GM06990 (cell line): ENCODE measurements at regions not wholly inside any gene's neighbourhood (a gene's known extent, or its start where the extent isn't known, plus 50 kb on each side); places are given as distances from the start of the nearest gene placed in this dataset.

ENCODE experiments used
- DNase-seq: peaks from one replicate; pipeline ENCODE4 v3.0.0-alpha.2; 2011; ENCODE audit not compliant: insufficient read length; ENCODE audit errors: extremely low read depth
- H3K27me3 ChIP-seq: replicated peaks from 2 replicates; pipeline ENCODE4 v1.6.0; 2011; ENCODE audit warnings: low read length; ENCODE audit not compliant: control insufficient read depth, insufficient read depth
- H3K36me3 ChIP-seq: 2 replicates; pipeline ENCODE4 v1.5.1; 2011; ENCODE audit warnings: low read length; ENCODE audit not compliant: control insufficient read depth, insufficient read depth
- H3K4me3 ChIP-seq: replicated peaks from 2 replicates; pipeline ENCODE4 v1.5.1; 2011; ENCODE audit warnings: low read depth, mild to moderate bottlenecking, control low read depth, low read length
- TF ChIP-seq, protein P1 (sequence below): IDR thresholded peaks from 2 replicates; pipeline ENCODE4 v1.5.1; 2011; ENCODE audit warnings: low read length, control low read depth, mild to moderate bottlenecking, inconsistent platforms; ENCODE audit not compliant: insufficient read depth, poor library complexity, severe bottlenecking

DNA sequence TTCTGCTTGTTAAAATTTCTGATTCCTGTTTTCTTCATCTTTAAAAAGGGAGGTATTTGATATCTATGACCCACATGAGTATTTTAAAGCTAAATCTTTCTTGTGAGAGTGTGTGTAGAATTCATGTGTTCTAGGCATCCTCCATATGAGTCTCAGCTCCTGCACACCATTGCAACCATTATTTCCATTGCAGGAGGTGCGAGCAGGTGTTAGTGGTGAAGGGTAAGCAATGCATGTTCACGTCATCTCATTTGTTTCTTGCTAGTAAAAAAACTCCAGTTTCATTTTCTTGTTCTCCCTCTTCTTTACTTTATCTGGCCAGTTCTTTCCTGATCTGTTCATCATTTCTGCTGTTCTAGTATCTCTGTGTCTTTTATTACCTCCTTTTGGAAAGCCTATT lies 100.5 kb downstream of the ADRA2A start:
- TF ChIP-seq, protein P1, sequence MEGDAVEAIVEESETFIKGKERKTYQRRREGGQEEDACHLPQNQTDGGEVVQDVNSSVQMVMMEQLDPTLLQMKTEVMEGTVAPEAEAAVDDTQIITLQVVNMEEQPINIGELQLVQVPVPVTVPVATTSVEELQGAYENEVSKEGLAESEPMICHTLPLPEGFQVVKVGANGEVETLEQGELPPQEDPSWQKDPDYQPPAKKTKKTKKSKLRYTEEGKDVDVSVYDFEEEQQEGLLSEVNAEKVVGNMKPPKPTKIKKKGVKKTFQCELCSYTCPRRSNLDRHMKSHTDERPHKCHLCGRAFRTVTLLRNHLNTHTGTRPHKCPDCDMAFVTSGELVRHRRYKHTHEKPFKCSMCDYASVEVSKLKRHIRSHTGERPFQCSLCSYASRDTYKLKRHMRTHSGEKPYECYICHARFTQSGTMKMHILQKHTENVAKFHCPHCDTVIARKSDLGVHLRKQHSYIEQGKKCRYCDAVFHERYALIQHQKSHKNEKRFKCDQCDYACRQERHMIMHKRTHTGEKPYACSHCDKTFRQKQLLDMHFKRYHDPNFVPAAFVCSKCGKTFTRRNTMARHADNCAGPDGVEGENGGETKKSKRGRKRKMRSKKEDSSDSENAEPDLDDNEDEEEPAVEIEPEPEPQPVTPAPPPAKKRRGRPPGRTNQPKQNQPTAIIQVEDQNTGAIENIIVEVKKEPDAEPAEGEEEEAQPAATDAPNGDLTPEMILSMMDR = no peak
- DNase-seq = no peak
- H3K36me3 ChIP-seq = no peaks in the 10 kb centered on the region
- H3K4me3 ChIP-seq = no peak overlapping the region
- no peaks in the 10 kb centered on the region for H3K27me3 ChIP-seq

DNA sequence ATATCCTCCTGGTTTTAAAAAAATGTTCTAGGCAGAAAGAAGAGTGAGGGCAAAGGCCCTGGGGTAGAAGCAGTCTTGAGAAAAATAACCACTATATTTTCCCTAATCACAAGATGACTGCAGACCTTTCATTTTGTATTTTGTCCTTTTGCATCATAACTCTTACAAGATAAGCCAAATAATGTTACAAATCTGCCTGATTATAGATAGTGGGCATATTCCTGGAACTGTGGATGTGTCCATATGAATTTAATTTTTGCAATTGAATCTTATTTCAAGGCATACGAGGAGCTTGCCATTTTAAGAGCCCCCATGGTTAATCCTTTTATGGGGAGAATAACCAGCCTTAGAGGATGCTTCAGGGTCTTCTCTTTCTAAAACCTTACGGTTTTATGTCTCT lies 102.7 kb downstream of the ADRA2A start:
- no peak for DNase-seq
- Histone ChIP-seq H3K27me3 (no peaks in the 10 kb centered on the region), H3K4me3 (no peak overlapping the region), H3K36me3 (no peaks in the 10 kb centered on the region)
- TF ChIP-seq, protein P1 = no peak

DNA sequence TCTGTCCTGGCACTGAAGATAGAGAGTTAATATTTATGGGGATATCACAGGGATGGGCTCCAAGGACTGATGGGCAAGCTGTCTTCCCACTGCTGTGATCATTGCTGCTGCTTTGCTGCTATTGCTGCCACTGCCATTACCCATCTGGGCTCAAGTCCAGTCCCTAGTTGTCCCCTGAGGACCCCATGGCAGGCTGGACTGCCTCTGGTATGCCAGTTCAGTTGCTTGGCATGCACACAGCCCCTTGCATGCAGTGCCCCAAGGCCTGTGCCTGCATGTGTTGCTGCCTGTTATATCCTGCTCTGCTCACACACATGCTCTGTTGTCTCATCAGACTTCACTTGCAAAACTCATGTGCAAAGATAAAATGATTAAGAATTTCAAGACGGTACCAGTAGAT lies 109.5 kb downstream of the ADRA2A start:
- Histone ChIP-seq H3K27me3 (no peaks in the 10 kb centered on the region; the same call in 1 of the 2 replicates), H3K36me3 (no peaks in the 10 kb centered on the region), H3K4me3 (no peak overlapping the region)
- no peak for DNase-seq
- TF ChIP-seq, protein P1 = no peak

DNA sequence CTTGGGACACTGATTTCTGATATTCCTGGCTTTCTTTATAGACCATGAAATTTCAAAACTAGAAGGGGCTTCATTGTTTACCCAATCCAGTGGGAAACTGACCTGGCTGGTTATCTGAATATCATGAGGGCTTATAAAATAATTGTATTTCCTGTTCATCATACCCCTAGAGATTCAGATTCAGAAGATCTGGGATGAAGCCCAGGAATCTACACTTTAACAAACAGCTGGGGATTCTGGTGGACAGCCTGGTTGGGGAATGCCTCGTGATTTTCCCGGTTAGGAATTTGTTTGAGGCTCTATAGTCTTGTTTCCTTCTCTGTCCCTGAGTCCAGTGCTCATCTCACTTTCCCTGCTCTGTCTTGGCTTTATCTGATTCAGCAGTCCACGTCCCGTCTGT lies 110.3 kb downstream of the ADRA2A start:
- Histone ChIP-seq H3K4me3 (no peak overlapping the region), H3K27me3 (no peaks in the 10 kb centered on the region; the same call in 1 of the 2 replicates), H3K36me3 (no peaks in the 10 kb centered on the region)
- TF ChIP-seq, protein P1 = no peak
- DNase-seq = no peak

DNA sequence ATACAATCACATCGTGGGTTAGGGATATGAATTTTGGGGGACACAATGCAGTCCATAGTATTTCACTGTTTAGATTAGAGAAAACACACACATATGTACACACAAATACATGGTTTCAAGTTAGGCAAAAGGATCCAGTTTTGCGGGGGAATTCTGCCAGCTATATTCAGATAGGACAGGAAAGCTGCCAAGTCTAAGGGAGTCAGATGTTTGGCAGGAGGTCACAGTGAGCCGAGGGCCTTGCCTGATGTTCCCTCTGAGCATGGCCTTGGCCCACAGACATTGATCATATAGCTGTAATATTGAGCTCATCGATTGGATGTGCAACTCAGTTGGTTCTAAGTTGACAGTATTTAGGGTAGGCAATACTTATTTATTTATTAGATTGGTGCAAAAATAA lies 122.8 kb downstream of the ADRA2A start:
- Histone ChIP-seq H3K36me3 (no peaks in the 10 kb centered on the region), H3K27me3 (no peaks in the 10 kb centered on the region), H3K4me3 (no peak overlapping the region)
- TF ChIP-seq, protein P1 = no peak
- DNase-seq = no peak

DNA sequence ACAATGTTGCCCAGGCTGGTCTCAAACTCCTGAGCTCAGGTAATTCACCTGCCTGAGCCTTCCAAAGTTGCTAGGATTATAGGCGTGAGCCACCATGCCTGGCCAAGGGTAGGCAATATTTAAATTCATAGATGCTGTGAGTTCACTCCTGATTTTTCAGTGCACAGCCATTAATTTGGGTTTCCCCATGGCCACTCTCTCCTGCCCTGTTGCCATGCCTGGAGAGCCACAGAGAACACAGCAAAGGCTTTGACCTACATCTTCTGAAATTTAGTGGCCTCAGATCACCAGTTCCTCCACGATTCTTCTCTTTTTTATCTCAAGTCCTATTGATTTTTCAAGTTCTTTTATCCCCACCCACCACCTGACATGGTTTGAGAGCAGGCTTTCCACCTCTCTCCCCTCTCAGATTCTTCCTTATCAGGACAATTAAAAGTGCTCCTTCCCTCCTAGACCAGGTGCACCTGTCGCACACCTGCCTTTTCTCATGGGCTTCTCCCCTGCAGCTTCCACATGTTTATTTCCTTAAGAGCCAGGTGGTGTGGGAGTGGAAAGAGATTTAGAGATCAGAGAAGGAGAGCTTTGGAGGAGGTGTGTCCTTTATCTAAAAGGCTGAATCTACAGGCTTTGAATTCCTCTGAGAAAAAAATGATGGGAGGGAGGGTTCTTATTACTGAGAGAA lies 123.8 kb downstream of the ADRA2A start:
- Histone ChIP-seq H3K36me3 (no peaks in the 10 kb centered on the region), H3K4me3 (no peak overlapping the region), H3K27me3 (no peaks in the 10 kb centered on the region)
- TF ChIP-seq, protein P1 = no peak
- DNase-seq = no peak
